Psoas muscle (tissue), 7 donors: ENCODE measurements at regions not wholly inside any gene's neighbourhood (a gene's known extent, or its start where the extent isn't known, plus 50 kb on each side); places are given as distances from the start of the nearest gene placed in this dataset.

Experiments
- ATAC-seq, 4 donors: fragments of 200-7000 bp; cut with Tn5 transposase; one replicate each; pipeline ENCODE4 v1.9.1; 2020; ENCODE audit warnings: moderate library complexity in 3 of 4, mild to moderate bottlenecking in 2 of 4
- DNase-seq, 2 donors: peaks; one replicate each; pipeline ENCODE4 v3.0.0-alpha.2; 2020
- H3K27ac ChIP-seq: fragments of 200-600 bp; one replicate; pipeline ENCODE4 v1.8.0; 2022
- H3K27me3 ChIP-seq, 3 donors: fragments of 200-600 bp in 1 of 3; one replicate each; pipeline versions ENCODE4 v1.6.1 to v1.8.0; 2013 to 2022; ENCODE audit warnings: low read length in 2 of 3, mild to moderate bottlenecking in 2 of 3, moderate library complexity in 1 of 3; ENCODE audit not compliant: insufficient read depth in 3 of 3
- H3K36me3 ChIP-seq, 2 donors: fragments of 200-600 bp in 1 of 2; one replicate each; pipeline versions ENCODE4 v1.6.1 to v1.8.0; 2013 to 2022; ENCODE audit warnings: low read depth in 1 of 2, mild to moderate bottlenecking in 1 of 2, moderate library complexity in 1 of 2; ENCODE audit not compliant: insufficient read depth in 1 of 2
- H3K4me1 ChIP-seq: fragments of 200-600 bp; one replicate; pipeline ENCODE4 v1.8.0; 2022
- H3K4me3 ChIP-seq: fragments of 200-600 bp; one replicate; pipeline ENCODE4 v1.8.0; 2022; ENCODE audit warnings: mild to moderate bottlenecking
- H3K9me3 ChIP-seq: fragments of 200-600 bp; one replicate; pipeline ENCODE4 v1.8.0; 2022
- WGBS, 3 donors: extraction: QIAGEN DNeasy Blood & Tissue Kit; methylation state at CpG; one replicate each; pipeline versions ENCODE4 v1.1.6 to v1.1.7; 2013; 5-methylcytosine and 5-hydroxymethylcytosine counted together
- intact Hi-C, 2 donors: fragments of 100-400 bp; cut with DNase I; formaldehyde crosslinking; loops; one replicate each; pipeline versions ENCODE4 v1.11.0 to v1.14.2; 2022
- TF ChIP-seq, protein P1 (sequence below): fragments of 200-600 bp; IDR thresholded peaks from one replicate; pipeline ENCODE4 v1.8.0; 2022; ENCODE audit warnings: antibody characterized with exemption
- donor health status: healthy with polysubstance abuse.
- donor health status: DM: no; HTN: no; CAD: no; lungs with moderate emphysema.
- donor health status: Bipolar disorder and iron deficiency.
- donor health status: healthy.
- donor health status: DM: yes; HTN: yes; CAD: no.
- donor health status: DM: no; HTN: no; CAD: no.
- donor health status: DM: yes; HTN: yes; CAD: no.

GRCh38 chr1:29785554-29785953, 549.2 kb downstream of the PTPRU start:
- WGBS, 3 donors = 84 to 93% (median 84%) methylated on average over 5 of the region's 5 CpGs
- no peak overlapping the region for H3K27ac ChIP-seq
- H3K4me3 ChIP-seq = no peak overlapping the region
- no peaks in the 10 kb centered on the region for H3K9me3 ChIP-seq
- DNase-seq (no peak), ATAC-seq (no peak)
- TF ChIP-seq, protein P1, sequence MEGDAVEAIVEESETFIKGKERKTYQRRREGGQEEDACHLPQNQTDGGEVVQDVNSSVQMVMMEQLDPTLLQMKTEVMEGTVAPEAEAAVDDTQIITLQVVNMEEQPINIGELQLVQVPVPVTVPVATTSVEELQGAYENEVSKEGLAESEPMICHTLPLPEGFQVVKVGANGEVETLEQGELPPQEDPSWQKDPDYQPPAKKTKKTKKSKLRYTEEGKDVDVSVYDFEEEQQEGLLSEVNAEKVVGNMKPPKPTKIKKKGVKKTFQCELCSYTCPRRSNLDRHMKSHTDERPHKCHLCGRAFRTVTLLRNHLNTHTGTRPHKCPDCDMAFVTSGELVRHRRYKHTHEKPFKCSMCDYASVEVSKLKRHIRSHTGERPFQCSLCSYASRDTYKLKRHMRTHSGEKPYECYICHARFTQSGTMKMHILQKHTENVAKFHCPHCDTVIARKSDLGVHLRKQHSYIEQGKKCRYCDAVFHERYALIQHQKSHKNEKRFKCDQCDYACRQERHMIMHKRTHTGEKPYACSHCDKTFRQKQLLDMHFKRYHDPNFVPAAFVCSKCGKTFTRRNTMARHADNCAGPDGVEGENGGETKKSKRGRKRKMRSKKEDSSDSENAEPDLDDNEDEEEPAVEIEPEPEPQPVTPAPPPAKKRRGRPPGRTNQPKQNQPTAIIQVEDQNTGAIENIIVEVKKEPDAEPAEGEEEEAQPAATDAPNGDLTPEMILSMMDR = no peak
- no peaks in the 10 kb centered on the region for H3K36me3 ChIP-seq
- no peaks in the 10 kb centered on the region for H3K4me1 ChIP-seq
- peaks cover 0 to 29% (median 4%) of the 10 kb centered on the region in 3 donors for H3K27me3 ChIP-seq
- intact Hi-C loops = no loop called here

GRCh38 chr1:29785137-29785527, 548.8 kb downstream of the PTPRU start:
- 67 to 83% (median 72%) methylated on average over 7 of the region's 7 CpGs for WGBS, 3 donors
- H3K27me3 ChIP-seq = peaks cover 0 to 31% (median 4%) of the 10 kb centered on the region in 3 donors
- intact Hi-C loops = no loop called here

GRCh38 chr1:29784276-29785136, 548.2 kb downstream of the PTPRU start:
- Histone ChIP-seq H3K27me3 (peaks cover 0 to 36% (median 4%) of the 10 kb centered on the region in 3 donors), H3K36me3 (no peaks in the 10 kb centered on the region), H3K9me3 (no peaks in the 10 kb centered on the region), H3K4me3 (no peak overlapping the region), H3K4me1 (no peaks in the 10 kb centered on the region), H3K27ac (no peak overlapping the region)
- no peak for DNase-seq
- 62 to 76% (median 64%) methylated on average over 10 of the region's 10 CpGs for WGBS, 3 donors
- TF ChIP-seq, protein P1 = no peak
- ATAC-seq = no peak
- intact Hi-C loops = no loop called here

More at GRCh38 chr1:29785137-29785527, 548.8 kb downstream of the PTPRU start:
- H3K27ac ChIP-seq = no peak overlapping the region
- ATAC-seq (no peak), DNase-seq (no peak)
- H3K4me3 ChIP-seq = no peak overlapping the region
- no peaks in the 10 kb centered on the region for H3K9me3 ChIP-seq
- H3K36me3 ChIP-seq = no peaks in the 10 kb centered on the region
- TF ChIP-seq, protein P1 = no peak
- no peaks in the 10 kb centered on the region for H3K4me1 ChIP-seq

DNA sequence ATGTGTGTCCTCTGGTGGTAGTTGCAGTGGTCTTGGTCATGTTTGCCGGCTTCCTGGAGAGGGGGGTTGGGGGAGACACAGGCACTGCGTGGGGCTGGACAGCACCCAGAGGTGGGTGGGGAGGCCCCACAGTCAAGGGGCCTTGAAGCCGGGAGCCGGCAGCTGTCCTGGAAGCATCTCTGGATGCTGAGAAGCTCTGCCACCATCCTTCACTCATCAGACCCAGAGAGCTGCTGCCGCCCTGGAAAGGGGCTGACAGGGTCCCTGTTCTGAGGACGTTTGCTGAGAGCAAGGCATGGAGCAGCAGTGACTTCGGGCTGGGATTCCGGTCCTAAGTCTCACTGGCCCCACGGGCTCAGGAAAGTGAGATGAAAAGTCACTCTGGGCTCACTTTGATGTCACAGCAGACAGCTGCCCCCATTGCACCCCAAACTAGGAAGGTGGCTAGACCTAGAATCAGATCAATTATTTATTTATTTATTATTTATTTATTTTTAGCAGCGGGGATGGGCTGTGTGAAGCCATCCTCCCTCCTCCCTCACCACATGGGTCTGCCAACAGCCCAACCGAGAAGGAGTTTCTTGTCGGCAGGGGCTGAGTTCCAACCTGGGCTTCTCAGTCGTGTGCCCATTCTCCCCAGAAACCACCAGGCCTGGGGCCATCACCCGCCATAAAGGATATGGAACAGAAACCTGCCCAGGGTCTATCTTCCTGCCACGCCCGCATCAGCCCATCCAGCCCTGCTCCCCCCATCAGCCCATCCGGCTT, 547.4 kb downstream of the PTPRU start:
- H3K4me1 ChIP-seq = no peaks in the 10 kb centered on the region
- DNase-seq = no peak
- no peak overlapping the region for H3K27ac ChIP-seq
- TF ChIP-seq, protein P1 = no peak
- no peak overlapping the region for H3K4me3 ChIP-seq
- 61 to 73% (median 67%) methylated on average over 17 of the region's 17 CpGs for WGBS, 3 donors
- H3K27me3 ChIP-seq = peaks cover 0 to 42% (median 5%) of the 10 kb centered on the region in 3 donors
- no peaks in the 10 kb centered on the region for H3K9me3 ChIP-seq
- intact Hi-C loops = no loop called here
- H3K36me3 ChIP-seq = no peaks in the 10 kb centered on the region
- ATAC-seq = no peak
